ENCODE measurements at regions not wholly inside any gene's neighbourhood (a gene's known extent, or its start where the extent isn't known, plus 50 kb on each side); places are given as distances from the start of the nearest gene placed in this dataset.
"Not testable (repeated sequence)": the region's sequence is repeated elsewhere in the genome, so short reads cannot be mapped to it uniquely, and the experiment has no call there.

DNA sequence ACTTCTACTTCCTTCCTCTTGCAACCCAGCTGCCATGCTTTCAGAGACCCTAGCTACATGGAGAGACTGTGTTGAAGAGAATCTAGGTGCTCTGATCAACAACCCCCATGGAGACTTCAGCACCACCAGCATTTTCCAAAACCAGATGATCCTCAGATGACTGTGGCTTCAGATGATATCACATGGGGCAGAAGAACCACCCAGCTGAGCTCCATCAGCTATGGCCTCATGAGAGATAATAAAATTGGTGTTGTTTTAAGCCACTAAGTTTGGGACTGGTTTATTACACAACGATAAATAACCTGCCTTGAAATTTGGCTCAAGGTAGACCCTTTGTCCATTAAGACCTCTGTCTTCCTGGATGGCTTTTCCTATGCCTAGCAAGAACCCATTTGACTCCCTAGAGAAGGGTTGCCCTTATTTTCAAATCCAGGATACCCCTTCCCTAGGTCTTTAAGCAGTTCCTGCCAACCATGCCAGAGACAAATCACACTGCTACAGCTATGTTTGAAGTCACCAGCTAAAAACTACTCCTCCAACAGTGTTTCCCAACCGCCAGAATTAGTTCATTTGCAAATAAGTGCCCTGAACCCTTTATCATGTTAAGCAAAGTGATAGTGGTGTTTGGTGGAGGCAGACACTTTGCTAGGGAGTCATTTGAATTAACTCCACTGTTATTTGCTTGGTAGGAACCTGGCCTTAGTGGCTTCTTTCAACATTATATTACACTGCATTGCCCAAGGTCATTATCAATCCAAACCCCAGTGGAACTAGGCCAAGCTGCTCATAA, 136.9 kb upstream of the PALS2 start:
- no peak for DNase-seq

DNA sequence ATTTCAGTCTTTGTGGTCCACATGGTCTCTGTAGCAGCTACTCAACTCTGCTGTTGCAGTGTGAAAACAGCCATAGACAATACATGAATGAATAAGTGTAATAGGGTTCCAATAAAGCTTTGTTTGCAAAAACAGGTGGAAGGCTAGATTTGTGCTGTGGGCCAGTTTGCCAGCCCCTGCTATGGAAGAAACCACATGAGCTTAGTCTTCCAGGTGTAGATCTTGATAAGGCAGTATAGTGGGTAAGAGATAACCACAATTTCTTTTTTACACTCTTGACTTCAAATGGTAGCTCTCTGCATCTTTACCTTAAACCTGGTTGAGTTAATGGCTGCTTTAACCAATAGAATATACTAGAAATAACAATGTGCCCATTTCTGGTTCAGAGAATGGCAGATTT, 135.0 kb upstream of the PALS2 start:
- no peak for DNase-seq

DNA sequence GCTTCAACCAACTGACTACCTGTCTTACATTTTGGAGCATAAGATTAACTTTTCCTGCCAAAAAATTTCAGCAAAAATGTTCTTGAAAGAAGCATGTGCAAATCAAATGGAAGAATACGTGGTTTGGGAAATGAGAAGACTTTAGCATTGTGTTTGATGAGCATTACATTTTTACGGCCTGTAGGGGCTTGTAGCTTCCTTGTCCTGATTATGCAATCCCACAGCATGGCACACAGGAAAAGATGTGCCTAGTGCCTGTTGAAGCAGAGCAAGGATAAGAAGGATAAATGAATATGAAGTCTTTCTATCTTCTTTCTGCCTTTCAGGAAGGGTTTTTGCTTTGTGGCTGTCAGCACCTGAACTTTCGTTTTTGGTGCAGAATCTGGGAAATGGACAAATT, 134.1 kb upstream of the PALS2 start:
- DNase-seq, result not testable (repeated sequence)

DNA sequence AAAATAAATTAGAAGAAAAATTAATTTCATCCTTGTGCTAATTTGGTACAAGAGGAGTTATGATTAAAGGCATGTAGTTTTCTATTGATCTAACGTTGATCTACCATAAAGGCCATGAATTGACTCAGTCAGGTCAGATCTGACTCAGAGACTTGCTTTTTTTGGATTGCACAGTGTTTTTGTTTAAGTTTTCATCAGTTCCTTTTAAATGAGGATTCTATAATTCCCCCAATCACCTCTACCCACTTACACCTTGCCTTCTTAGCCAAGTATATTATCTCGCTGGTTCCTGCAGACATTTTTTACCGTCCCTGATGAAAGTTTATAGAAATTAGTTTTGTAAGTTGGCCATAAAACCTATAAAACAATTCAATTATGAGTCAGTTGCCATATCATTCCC, 132.4 kb upstream of the PALS2 start:
- no peak for DNase-seq

DNA sequence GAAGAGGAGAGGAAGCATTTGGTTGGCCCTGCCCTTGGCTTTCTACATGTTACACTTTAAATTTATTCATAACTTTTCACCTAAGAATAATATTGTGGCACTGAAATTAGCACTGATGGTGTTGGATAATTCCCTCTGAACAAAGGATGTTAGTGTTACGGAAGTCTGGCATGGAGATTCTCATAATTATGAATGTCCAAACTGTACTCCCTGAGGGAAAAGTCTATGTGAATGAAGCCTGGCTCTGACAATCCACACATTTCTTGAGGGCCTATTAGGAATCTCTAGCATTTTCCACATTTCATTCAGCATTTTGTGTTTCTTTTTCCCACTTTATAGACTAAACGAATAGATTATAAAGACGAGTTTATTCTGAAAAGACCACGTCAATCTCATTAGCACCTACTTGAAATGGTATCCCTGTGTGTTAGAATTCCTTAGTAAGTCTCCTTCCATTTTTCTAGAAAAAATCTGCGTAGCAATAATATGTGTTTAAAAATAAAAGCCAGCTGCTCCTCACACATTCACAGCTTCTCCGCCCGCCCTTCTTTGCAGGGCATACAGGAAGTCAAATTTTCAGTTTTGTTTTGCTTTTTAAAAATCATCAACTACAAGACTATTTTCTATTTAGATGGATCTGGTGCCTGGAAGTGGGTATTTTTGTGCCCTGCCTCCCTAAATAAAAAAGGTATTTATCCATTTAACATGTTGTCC, 131.8 kb upstream of the PALS2 start:
- DNase-seq, result no peak

DNA sequence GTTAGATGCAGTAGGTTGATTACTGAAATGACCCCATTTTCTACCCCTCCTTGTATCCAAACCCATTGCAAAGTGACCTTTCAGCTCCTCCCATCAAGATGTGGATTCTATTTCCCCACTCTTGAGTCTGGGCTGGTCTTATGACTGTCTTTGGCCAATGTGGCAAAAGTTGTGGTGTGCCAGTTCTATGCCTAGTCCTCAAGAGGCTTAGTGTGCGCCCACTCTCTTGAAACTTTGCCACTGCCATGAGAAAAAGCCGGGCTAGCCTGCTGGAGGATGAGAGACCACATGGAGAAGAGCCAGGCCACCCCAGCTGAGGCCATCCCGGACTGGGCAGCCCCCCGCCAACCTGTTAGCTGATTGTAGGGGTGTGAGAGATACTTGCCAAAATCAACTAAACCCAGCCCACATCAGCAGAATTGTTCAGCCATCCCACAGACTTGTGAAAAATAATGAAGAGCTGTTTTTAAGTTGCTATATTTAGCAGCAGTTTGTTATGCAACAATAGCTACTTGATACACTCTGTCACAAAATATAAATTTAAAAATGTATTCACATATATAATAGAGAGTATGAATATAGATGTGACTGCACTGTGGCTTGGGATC, 131.0 kb upstream of the PALS2 start:
- no peak for DNase-seq

DNA sequence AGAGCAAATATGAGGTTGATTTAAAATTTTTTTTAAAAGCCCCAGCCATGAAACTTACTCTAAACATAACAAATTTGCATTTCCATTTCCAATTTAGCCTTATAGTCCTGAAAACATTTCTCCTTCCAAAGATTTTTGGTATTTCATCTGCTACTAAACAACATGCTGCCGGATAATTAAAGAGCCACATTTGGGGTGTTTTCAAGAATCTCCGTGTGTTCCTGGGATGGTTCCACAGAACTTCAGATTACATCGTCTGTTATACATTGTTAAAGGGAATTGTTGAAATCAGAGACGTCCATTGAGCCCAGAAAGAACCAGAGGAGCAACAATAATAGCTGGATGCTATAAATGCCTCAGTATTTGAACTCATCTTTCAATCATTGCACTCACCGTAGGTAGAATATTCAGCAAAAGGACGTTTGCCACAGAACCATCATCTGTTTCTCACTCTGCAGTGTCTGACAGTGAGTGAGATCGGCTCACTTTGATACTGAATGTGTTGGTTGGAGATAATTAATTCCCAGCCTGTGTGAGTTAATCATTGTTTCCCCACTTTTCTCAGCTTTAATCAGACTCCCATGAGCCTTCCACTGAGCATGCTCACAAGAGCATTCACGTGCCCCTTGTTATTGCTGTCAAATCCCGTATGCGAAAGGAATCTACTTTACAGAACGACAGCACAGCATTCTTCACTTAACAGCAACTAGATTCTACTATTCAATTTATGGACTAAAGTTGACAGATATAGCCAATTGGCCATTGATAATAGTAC, 128.4 kb upstream of the PALS2 start:
- no peak for DNase-seq

DNA sequence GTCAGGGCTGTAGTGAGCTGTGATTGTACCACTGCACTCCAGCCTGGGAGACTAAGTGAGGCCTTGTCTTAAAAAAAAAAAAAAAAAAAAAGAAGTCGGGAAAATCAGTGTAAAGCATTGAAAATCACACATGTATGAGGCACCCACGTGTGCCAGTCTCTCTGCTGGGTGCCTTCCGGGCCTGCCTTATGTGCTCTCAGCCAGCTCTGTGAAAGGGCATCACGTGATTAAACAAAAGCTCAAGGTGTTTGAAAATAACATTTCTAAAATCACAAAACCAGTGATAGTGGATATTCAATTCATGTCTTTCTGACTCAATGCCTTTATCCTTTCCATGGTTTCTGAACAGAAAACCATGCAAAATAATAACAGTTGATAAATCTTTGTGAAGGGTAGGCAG, 125.2 kb upstream of the PALS2 start:
- DNase-seq, result no peak

DNA sequence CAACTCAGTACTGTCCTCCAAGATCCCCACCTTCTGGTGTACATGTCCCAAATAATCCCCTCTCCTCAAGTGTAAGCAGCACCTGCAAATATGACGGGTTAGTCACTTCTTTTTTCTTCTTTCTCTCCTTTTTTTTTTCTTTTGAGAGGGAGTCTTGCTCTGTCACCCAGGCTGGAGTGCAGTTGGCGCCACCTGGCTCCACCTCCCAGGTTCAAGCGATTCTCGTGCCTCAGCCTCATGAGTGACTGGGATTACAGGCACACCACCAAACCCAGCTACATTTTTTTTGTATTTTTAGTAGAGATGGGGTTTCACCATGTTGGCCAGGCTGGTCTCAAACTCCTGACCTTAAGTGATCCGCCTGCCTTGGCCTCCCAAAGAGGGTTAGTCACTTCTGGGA, 123.8 kb upstream of the PALS2 start:
- not testable (repeated sequence) for DNase-seq

DNA sequence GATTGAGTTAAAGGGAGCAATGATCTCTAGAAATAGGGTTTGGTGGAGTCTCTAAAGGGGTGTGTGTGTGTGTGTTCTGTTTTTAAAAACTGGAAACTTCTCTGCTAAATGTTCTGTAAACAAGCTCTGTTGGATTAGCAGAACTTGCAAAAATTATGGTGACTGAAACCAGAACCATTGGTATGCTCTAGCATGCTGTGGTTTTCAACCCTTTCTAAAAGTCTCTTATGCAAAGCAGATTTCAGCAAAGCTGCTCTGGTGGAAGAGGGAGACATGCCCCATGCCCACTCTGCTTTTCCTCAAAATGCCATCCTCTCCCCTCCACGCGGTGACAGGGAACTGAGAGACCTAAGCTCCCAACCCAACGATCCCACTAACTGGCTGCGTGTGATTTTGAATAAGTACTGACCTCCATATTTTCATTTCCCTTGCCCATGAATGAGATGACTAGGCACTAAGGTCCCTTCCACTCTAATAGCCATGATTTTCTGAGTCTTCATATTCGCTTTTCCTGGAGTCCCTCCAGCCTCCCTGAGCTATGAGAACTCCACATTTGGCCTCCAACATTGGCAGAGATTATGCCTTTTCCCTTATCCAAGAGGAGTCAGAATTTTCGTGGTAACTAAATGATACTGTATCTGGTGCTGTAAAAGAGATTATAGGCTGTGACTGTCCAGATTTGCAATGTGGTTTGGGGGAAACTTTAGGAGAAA, 117.3 kb upstream of the PALS2 start:
- DNase-seq, result no peak

DNA sequence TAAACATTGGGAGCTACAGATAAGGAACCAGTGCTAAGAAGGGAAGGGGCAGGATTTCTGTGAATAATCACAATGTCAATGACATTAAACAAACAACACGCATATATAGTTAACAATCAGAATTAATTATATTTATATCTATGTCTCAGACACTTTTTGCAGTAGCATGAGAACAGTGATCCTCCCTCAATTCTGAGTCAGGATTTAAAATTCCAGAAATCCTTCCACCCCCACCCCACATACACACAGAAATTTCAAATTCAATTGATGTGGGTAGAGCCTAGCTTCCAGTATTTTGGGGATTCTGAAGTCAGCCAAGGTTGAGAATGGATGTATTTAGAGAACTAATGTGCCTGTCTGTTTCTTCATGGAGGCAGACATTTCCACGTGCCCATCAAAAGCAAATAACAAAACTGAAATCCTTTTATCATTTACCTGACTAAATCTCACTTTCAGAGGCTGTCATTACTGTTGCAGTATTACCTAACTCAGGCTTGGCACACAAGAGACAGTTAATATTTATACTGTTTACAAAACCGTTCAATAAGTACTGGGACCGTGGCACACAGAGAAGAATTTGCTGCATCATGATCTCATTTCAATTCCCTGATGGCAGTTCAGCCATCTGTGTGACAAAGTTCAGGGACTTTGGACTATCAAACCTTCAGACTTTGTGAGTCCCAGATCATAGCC, 116.6 kb upstream of the PALS2 start:
- peak; percentile 11 for DNase-seq

DNA sequence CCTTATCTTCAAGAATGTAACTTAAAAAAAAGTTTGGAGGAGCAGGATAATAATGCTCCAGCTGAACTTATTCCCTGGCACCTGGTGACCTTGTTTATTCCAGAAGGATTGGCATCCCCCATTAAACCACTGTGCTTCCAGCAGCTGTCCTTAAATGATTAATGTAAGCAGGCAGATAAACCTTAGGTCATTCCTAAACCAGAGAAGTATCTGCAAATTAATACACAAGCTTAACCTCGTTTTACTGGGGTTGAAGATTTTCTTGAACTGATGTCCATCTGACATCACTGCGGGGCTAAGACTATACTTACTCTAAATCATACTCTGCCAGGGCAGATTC, 116.1 kb upstream of the PALS2 start:
- DNase-seq, result no peak

DNA sequence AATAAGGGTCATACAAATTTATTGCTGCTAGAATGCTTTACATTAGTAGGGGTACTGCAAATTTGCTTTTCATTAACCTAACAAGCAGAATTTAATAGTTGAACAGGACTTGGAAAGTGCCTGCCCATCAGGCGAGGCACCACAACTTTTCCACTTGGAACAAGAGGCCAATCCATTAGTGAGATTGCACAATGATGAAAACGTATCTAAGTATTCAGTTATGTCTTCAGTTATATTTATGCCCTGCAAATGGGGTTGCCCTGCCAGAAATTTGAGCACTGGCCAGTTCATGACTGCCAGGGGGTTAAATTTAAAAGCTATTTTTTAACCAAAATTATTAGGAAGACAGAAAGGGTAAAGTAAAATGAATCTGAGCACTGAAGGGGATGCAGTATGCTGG, 111.1 kb upstream of the PALS2 start:
- DNase-seq, result no peak

DNA sequence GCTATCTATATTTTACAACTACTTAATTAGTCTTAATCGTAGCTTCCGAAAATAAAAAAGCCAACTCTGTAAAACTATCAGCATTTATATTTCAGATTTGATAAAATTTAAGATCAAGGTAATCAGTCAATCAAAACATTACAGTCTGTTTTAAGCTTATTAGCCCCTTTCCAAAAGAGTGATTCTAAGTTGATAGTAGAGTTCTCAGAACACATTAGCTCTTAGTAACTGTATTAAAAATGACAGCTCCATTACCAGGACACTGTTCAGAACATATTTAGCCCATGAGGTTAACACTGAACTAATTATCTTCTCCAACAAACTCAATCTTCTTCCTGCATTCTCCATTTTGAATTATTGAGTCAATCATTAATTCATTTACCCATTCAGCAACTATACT, 110.3 kb upstream of the PALS2 start:
- DNase-seq, result no peak

DNA sequence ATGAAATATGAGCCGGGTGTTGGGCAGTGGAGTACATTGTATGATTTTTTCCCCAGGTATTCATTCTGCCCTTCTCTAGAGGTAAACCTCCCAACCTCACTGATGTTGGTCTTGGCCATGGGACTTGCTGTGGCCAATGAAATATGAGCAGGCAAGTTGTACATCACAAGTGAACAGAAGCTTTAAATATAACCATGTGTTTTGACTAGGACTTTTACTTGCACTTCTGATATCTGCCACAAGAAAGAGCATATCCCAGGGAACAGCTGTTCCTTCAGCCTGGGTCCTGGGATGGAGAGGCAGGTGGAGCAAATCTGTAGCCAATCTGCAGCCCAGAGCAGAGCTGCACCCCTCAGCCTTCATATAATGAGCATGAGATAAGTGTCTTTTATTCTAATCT, 109.8 kb upstream of the PALS2 start:
- DNase-seq, result no peak

DNA sequence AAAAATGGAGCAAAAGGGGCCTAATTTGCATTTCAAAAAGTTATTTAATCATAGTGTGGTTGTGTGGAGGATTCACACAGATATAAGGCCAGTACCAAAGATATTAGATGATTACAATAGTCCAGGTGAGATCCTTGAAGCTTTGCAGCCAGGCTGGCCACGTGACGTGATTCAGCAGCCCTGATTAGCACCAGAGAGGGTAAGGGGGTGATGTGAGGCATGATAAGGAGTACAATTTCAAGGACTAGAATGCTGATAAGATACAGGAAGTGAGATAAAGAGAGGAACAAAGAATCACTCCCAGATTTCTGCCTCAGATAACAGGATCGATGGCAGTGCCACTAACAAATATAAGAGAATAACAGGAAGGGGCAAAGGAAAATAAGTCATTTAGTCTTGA, 108.4 kb upstream of the PALS2 start:
- no peak for DNase-seq

DNA sequence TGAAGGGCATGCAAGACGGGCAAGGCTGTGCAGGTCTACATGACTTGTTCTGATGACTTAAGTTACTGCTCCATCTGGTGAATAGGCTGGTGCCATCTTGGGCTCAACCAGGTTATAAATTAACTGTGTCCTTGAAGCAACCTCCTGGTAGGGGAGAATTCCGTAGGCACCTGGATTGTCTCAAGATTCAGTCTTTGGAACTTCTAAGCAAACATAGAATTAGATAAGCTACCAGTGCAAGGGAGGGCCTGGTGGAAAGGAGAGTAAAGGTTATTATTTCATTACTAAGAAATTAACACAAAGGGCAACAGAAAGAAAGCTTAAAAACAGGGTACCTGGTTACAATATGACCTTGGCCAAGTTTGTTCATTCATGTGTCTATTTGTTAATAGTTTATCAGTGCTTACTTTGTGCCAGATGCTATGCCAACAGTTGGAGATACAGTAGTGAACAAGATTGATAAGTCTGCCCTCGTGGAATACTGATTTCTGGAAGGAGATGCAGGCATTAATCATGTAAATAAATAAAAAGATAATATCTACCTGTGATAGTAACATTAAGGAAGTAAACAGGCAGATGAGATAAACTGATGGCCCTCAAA, 107.0 kb upstream of the PALS2 start:
- DNase-seq, result no peak

DNA sequence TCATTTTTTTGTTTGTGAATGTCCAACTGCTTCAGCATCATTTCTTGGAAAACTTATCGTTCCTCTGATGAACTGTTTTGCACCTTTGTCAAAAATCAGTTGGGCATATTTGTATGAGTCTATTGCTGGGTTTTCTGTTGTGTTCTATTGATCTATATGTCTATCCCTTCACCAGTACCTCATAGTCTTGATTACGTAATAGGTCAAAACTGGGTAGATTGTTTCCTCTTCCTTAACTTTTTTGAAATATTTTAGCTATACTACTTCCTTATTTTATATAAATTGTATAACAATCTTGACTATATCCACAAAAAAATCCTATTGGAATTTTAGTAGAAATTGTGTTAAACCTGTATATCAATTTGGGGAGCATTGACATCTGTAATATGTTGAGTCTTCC, 104.1 kb upstream of the PALS2 start:
- no peak for DNase-seq

DNA sequence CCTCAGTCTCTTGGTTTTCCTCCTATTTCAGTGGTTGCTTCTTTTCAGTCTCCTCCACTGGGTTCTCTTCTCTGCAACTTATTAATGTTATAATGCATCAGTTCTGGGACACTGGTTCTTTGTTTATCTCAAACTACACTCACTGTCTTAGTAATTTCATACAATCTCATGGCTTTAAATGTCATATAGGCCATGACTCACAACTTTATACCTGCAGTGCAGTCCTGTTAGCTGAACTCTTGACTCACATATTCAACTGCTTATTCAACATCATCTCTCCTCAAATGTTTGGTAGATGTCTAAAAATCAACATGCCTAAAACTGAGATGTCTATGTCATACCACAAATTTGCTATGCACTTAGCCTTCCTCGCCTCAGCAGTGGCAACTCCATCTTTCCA, 101.2 kb upstream of the PALS2 start:
- DNase-seq, result no peak

DNA sequence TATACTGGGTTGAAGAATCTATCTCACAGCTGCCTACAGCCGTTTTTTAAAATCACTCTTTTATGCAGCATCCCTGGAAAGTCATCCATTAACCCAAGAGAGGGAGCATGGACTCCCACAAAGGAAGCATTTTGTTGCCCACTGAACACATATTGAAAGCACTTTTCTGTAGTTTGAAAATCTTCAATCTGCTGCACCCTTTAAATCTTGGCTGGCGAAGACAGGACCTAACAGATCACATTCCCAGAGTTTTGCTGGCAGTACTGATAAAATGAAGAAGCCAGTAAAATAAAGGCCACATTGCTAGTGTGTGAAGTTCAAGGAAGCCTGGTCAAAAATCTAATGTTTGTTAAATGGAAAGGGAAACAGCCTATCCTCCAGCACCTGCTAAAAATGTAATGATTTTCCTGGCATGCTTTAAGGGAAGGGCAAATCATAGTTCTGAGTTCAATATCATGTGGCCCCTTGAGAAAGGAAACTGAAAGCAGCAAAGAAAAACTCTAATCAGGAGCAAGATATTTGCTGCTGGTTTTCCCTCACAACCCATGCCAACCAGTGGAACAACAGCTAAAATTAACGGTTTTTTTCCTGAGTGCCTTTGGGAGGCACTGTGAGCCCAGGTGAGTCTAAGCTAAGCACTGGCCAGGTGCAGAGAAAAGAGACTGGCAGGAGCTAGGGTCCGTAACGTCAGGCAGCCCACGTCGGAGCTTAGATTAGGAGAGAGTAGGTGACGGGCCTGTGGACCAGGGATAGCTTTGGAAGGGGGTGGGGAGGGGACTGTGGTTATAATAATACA, 97.9 kb upstream of the PALS2 start:
- no peak for DNase-seq

DNA sequence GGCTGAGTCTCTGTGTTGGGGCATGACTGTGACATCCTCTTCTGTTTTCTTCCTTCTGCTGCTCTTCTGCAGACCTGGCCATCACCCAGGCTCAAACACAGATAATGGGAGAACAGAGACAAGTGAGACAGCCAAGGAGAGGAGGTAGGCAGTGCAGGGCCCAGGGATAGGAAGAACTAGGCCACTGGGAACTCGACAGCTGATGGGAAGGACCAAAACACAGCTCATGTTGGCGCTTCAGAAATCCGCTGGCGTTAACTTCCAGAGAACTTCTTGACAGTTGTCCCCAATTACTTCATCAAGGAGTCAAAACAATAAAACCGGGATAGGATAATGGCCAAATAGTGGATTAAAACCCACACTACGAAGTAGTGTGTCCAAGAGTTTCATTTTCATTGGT, 97.0 kb upstream of the PALS2 start:
- no peak for DNase-seq
